Esophagus muscularis mucosa (tissue), 4 donors: ENCODE measurements at regions not wholly inside any gene's neighbourhood (a gene's known extent, or its start where the extent isn't known, plus 50 kb on each side); places are given as distances from the start of the nearest gene placed in this dataset.
"Not testable (repeated sequence)": the region's sequence is repeated elsewhere in the genome, so short reads cannot be mapped to it uniquely, and the experiment has no call there.

Experiments used
- DNase-seq: peaks from one replicate; pipeline ENCODE4 v3.0.0-alpha.2; 2017; ENCODE audit errors: extremely low spot score
- H3K27ac ChIP-seq, 4 donors: fragments of 200-600 bp; sonication (generic); replicated peaks in 1 of 4; 1 replicate in 3 of 4; 2 replicates in 1 of 4; pipeline ENCODE4 v1.5.1; 2016 to 2019; ENCODE audit warnings: mild to moderate bottlenecking in 1 of 4
- H3K27me3 ChIP-seq, 4 donors: fragments of 200-600 bp; sonication (generic); one replicate each; pipeline versions ENCODE4 v1.5.1 to v1.6.0; 2016 to 2019
- H3K36me3 ChIP-seq, 4 donors: fragments of 200-600 bp; sonication (generic); one replicate each; pipeline ENCODE4 v1.5.1; 2016 to 2019
- H3K4me1 ChIP-seq, 4 donors: fragments of 200-600 bp; sonication (generic); one replicate each; pipeline ENCODE4 v1.5.1; 2016 to 2019
- H3K4me3 ChIP-seq, 4 donors: fragments of 200-600 bp; sonication (generic); 1 replicate in 2 of 4; 2 replicates in 2 of 4; pipeline ENCODE4 v1.5.1; 2016 to 2019; ENCODE audit warnings: mild to moderate bottlenecking in 4 of 4, moderate library complexity in 1 of 4
- H3K9me3 ChIP-seq, 4 donors: fragments of 200-600 bp; sonication (generic); 1 replicate in 3 of 4; 2 replicates in 1 of 4; pipeline ENCODE4 v1.5.1; 2016 to 2019
- CTCF ChIP-seq, 3 experiments: fragments of 200-600 bp in 2 of 3; fragments of 450-650 bp in 1 of 3; sonication (generic) in 2 of 3; IDR thresholded peaks; one replicate each; pipeline ENCODE4 v1.5.1; 2017 to 2019; ENCODE audit warnings: antibody characterized with exemption in 3 of 3, mild to moderate bottlenecking in 2 of 3, moderate library complexity in 1 of 3
- EP300 ChIP-seq: sonication (generic); formaldehyde crosslinking; IDR thresholded peaks from one replicate; pipeline ENCODE4 v1.6.1; 2017; ENCODE audit warnings: antibody characterized with exemption
- POLR2A ChIP-seq: fragments of 450-650 bp; IDR thresholded peaks from one replicate; pipeline ENCODE4 v1.6.1; 2017; ENCODE audit warnings: antibody characterized with exemption, moderate library complexity, mild to moderate bottlenecking, low read depth
- POLR2AphosphoS5 ChIP-seq, 2 donors: sonication (generic); formaldehyde crosslinking; IDR thresholded peaks; one replicate each; pipeline ENCODE4 v1.6.1; 2017; ENCODE audit warnings: antibody characterized with exemption in 2 of 2
- WGBS: methylation state at CpG from one replicate; pipeline ENCODE4 v1.1.5; 2018; 5-methylcytosine and 5-hydroxymethylcytosine counted together
- intact Hi-C: fragments of 100-400 bp; cut with DNase I; formaldehyde crosslinking; loops from one replicate; pipeline ENCODE4 v1.15.1; 2023

GRCh38 chr2:128594953-128595677 lies 276.4 kb upstream of the HS6ST1 start:
- Histone ChIP-seq H3K27me3 (peaks cover 0 to 9% (median 0%) of the 10 kb centered on the region in 4 donors), H3K4me3 (no peak overlapping the region), H3K4me1 (peaks cover 0 to 6% (median 0%) of the 10 kb centered on the region in 4 donors), H3K27ac (no peak overlapping the region), H3K9me3 (no peaks in the 10 kb centered on the region), H3K36me3 (no peaks in the 10 kb centered on the region)
- WGBS, result 88% methylated on average over 10 of the region's 13 CpGs
- DNase-seq, result no peak
- TF ChIP-seq EP300, result no peak
- TF ChIP-seq POLR2A, result no peak
- TF ChIP-seq CTCF (IDR thresholded peaks at IDR 0.05), result no peak
- TF ChIP-seq POLR2AphosphoS5 (IDR thresholded peaks at IDR 0.05), result no peak
- intact Hi-C loops, result no loop called here

- 71% methylated on average over 8 of the region's 13 CpGs for WGBS
Measured at GRCh38 chr2:128595763-128596395, 277.2 kb upstream of the HS6ST1 start.

GRCh38 chr2:128596396-128597120 lies 277.9 kb upstream of the HS6ST1 start:
- no peak overlapping the region for H3K27ac ChIP-seq
- no peak overlapping the region for H3K4me3 ChIP-seq
- no peaks in the 10 kb centered on the region for H3K9me3 ChIP-seq
- intact Hi-C loops, result no loop called here
- no peak for DNase-seq
- 91% methylated on average over 6 of the region's 12 CpGs for WGBS
- no peak for TF ChIP-seq POLR2AphosphoS5 (IDR thresholded peaks at IDR 0.05)
- TF ChIP-seq EP300, result no peak
- TF ChIP-seq CTCF (IDR thresholded peaks at IDR 0.05), result no peak
- TF ChIP-seq POLR2A, result no peak
- peaks cover 0 to 6% (median 0%) of the 10 kb centered on the region in 4 donors for H3K4me1 ChIP-seq
- no peaks in the 10 kb centered on the region for H3K36me3 ChIP-seq
- H3K27me3 ChIP-seq, result no peaks in the 10 kb centered on the region

More at GRCh38 chr2:128595763-128596395, 277.2 kb upstream of the HS6ST1 start:
- intact Hi-C loops, result no loop called here
- Histone ChIP-seq H3K9me3 (no peaks in the 10 kb centered on the region), H3K4me1 (peaks cover 0 to 6% (median 0%) of the 10 kb centered on the region in 4 donors), H3K36me3 (no peaks in the 10 kb centered on the region), H3K4me3 (no peak overlapping the region), H3K27ac (no peak overlapping the region), H3K27me3 (peaks cover 0 to 1% (median 0%) of the 10 kb centered on the region in 4 donors)
- no peak for DNase-seq
- no peak for TF ChIP-seq POLR2A

GRCh38 chr2:128597121-128597762 lies 278.6 kb upstream of the HS6ST1 start:
- no peaks in the 10 kb centered on the region for H3K27me3 ChIP-seq
- H3K9me3 ChIP-seq, result no peaks in the 10 kb centered on the region
- TF ChIP-seq CTCF (IDR thresholded peaks at IDR 0.05), result no peak
- TF ChIP-seq POLR2AphosphoS5 (IDR thresholded peaks at IDR 0.05), result no peak
- no peak for TF ChIP-seq POLR2A
- TF ChIP-seq EP300, result no peak
- no peak overlapping the region for H3K27ac ChIP-seq
- H3K36me3 ChIP-seq, result no peaks in the 10 kb centered on the region
- H3K4me1 ChIP-seq, result no peaks in the 10 kb centered on the region
- intact Hi-C loops, result no loop called here
- no peak for DNase-seq
- 92% methylated on average over 9 of the region's 9 CpGs for WGBS
- H3K4me3 ChIP-seq, result no peak overlapping the region

- H3K27ac ChIP-seq, H3K27me3 ChIP-seq, H3K4me1 ChIP-seq, H3K9me3 ChIP-seq, H3K36me3 ChIP-seq, intact Hi-C loops, H3K4me3 ChIP-seq, DNase-seq: not testable (repeated sequence)
- WGBS, result 92% methylated on average over 1 of the region's 1 CpG
Measured at GRCh38 chr2:128598260-128598659, 279.6 kb upstream of the HS6ST1 start.
